Transverse colon (tissue), 4 donors: ENCODE measurements at regions not wholly inside any gene's neighbourhood (a gene's known extent, or its start where the extent isn't known, plus 50 kb on each side); places are given as distances from the start of the nearest gene placed in this dataset.

Experiments used
- CTCF ChIP-seq, 5 experiments: fragments of 200-600 bp in 3 of 5; fragments of 450-650 bp in 2 of 5; sonication (generic) in 3 of 5; IDR thresholded peaks; 1 replicate in 2 of 5; 2 replicates in 3 of 5; pipeline ENCODE4 v1.5.1; 2016 to 2017; ENCODE audit warnings: antibody characterized with exemption in 5 of 5, inconsistent platforms in 3 of 5, mild to moderate bottlenecking in 2 of 5, moderate library complexity in 1 of 5
- EP300 ChIP-seq: sonication (generic); formaldehyde crosslinking; IDR thresholded peaks from one replicate; pipeline ENCODE4 v1.6.1; 2017; ENCODE audit warnings: antibody characterized with exemption, low read depth
- POLR2A ChIP-seq: fragments of 450-650 bp; IDR thresholded peaks from one replicate; pipeline ENCODE4 v1.6.1; 2016; ENCODE audit warnings: antibody characterized with exemption, mild to moderate bottlenecking, moderate library complexity
- POLR2AphosphoS5 ChIP-seq, 3 donors: sonication (generic); formaldehyde crosslinking; IDR thresholded peaks; one replicate each; pipeline ENCODE4 v1.6.1; 2016; ENCODE audit warnings: antibody characterized with exemption in 3 of 3

DNA sequence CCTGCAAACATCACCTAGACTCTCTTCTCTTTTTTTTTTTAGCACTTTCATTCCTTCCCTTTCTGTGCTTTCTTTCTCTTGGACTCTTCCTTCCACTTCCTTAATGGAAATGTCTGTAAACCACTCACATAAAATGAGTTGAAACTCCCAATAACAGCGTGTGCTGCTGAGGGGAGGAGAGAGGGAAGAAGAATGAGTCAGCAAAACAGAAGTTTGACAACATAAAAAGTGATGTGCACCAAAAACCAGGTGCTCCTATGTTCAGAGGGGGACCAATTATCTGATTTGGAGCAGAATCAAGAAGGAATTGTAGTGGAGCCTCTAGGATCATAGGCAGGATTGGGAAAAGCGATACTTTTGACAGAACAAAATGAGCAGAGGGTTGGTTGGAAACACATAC is 712.1 kb upstream of the IGFBP3 start:
- TF ChIP-seq EP300 (no peak), CTCF (IDR thresholded peaks at IDR 0.05) (no peak), POLR2A (no peak), POLR2AphosphoS5 (IDR thresholded peaks at IDR 0.05) (no peak)
